ENCODE measurements at regions not wholly inside any gene's neighbourhood (a gene's known extent, or its start where the extent isn't known, plus 50 kb on each side); places are given as distances from the start of the nearest gene placed in this dataset.

GRCh38 chr7:135827391-135827790 is 78.8 kb upstream of the FAM180A start:
- TF ChIP-seq KDM5A (IDR thresholded peaks at IDR 0.05) (no peak), CTCF (IDR thresholded peaks at IDR 0.05) (no peak), REST (IDR thresholded peaks at IDR 0.05) (no peak)

Measured in A549 (cell line).